Trophoblast cell (in vitro differentiated cells and primary cell): ENCODE measurements at regions not wholly inside any gene's neighbourhood (a gene's known extent, or its start where the extent isn't known, plus 50 kb on each side); places are given as distances from the start of the nearest gene placed in this dataset.

Experiments used
- DNase-seq, 2 donors: peaks; one replicate each; pipeline ENCODE4 v3.0.0-alpha.2; 2016
- H2AFZ ChIP-seq: 2 replicates; pipeline ENCODE4 v1.6.1; 2013; ENCODE audit warnings: low read length, moderate library complexity, mild to moderate bottlenecking; ENCODE audit not compliant: insufficient read depth, poor library complexity
- H2AK5ac ChIP-seq: 2 replicates; pipeline ENCODE4 v1.6.1; 2013; ENCODE audit warnings: mild to moderate bottlenecking, low read length
- H2BK120ac ChIP-seq: 2 replicates; pipeline ENCODE4 v1.6.1; 2013; ENCODE audit warnings: low read length, mild to moderate bottlenecking, moderate library complexity; ENCODE audit not compliant: insufficient read depth, poor library complexity
- H2BK12ac ChIP-seq: 2 replicates; pipeline ENCODE4 v1.6.1; 2013; ENCODE audit warnings: mild to moderate bottlenecking, low read length, moderate library complexity
- H2BK5ac ChIP-seq: 2 replicates; pipeline ENCODE4 v1.6.1; 2013; ENCODE audit warnings: low read length, low read depth, moderate library complexity, mild to moderate bottlenecking; ENCODE audit not compliant: poor library complexity
- H3K14ac ChIP-seq: 2 replicates; pipeline ENCODE4 v1.6.1; 2013; ENCODE audit warnings: mild to moderate bottlenecking, low read length
- H3K18ac ChIP-seq: 2 replicates; pipeline ENCODE4 v1.6.1; 2013; ENCODE audit warnings: mild to moderate bottlenecking, low read length
- H3K23ac ChIP-seq: 2 replicates; pipeline ENCODE4 v1.6.1; 2013; ENCODE audit warnings: low read length
- H3K27ac ChIP-seq: 2 replicates; pipeline ENCODE4 v1.5.1; 2013; ENCODE audit warnings: low read depth, mild to moderate bottlenecking, inconsistent platforms, low read length, moderate library complexity
- H3K27me3 ChIP-seq: 2 replicates; pipeline ENCODE4 v1.6.1; 2013; ENCODE audit warnings: inconsistent platforms, mild to moderate bottlenecking, low read length, moderate library complexity; ENCODE audit not compliant: insufficient read depth
- H3K36me3 ChIP-seq, 2 experiments: 1 replicate in 1 of 2; 2 replicates in 1 of 2; pipeline ENCODE4 v1.6.1; 2013; ENCODE audit warnings: low read length in 2 of 2, mild to moderate bottlenecking in 2 of 2, moderate library complexity in 1 of 2; ENCODE audit not compliant: insufficient read depth in 2 of 2, control insufficient read depth in 1 of 2
- H3K4ac ChIP-seq: 2 replicates; pipeline ENCODE4 v1.6.1; 2013; ENCODE audit warnings: low read depth, mild to moderate bottlenecking, low read length, moderate library complexity
- H3K4me1 ChIP-seq, 2 experiments: 1 replicate in 1 of 2; 2 replicates in 1 of 2; pipeline ENCODE4 v1.6.1; 2013; ENCODE audit warnings: low read length in 2 of 2, mild to moderate bottlenecking in 2 of 2, moderate library complexity in 1 of 2; ENCODE audit not compliant: insufficient read depth in 2 of 2, control insufficient read depth in 1 of 2
- H3K4me2 ChIP-seq: 2 replicates; pipeline ENCODE4 v1.6.1; 2013; ENCODE audit warnings: inconsistent platforms, mild to moderate bottlenecking, low read length, moderate library complexity
- H3K4me3 ChIP-seq: 2 replicates; pipeline ENCODE4 v1.5.1; 2013; ENCODE audit warnings: mild to moderate bottlenecking, low read depth, low read length, inconsistent platforms
- H3K79me1 ChIP-seq: one replicate; pipeline ENCODE4 v1.6.1; 2013; ENCODE audit warnings: low read length
- H3K79me2 ChIP-seq: 2 replicates; pipeline ENCODE4 v1.6.1; 2013; ENCODE audit warnings: low read length, mild to moderate bottlenecking; ENCODE audit not compliant: control insufficient read depth, insufficient read depth, poor library complexity
- H3K9ac ChIP-seq: 2 replicates; pipeline ENCODE4 v1.6.1; 2013; ENCODE audit warnings: mild to moderate bottlenecking, low read length
- H3K9me3 ChIP-seq: 2 replicates; pipeline ENCODE4 v1.6.1; 2013; ENCODE audit warnings: low read depth, mild to moderate bottlenecking, control low read depth, inconsistent platforms, low read length; ENCODE audit not compliant: insufficient read depth
- H4K12ac ChIP-seq: 2 replicates; pipeline ENCODE4 v1.6.1; 2013; ENCODE audit warnings: low read depth, mild to moderate bottlenecking, low read length, moderate library complexity
- H4K8ac ChIP-seq: 2 replicates; pipeline ENCODE4 v1.6.1; 2013; ENCODE audit warnings: low read depth, mild to moderate bottlenecking, low read length, moderate library complexity
- H4K91ac ChIP-seq: one replicate; pipeline ENCODE4 v1.6.1; 2013; ENCODE audit warnings: low read depth, mild to moderate bottlenecking, low read length, moderate library complexity
- WGBS: extraction: QIAGEN DNeasy Blood & Tissue Kit; methylation state at CpG from one replicate; pipeline ENCODE4 v1.1.7; 2013; ENCODE audit warnings: missing lambda C conversion rate; ENCODE audit not compliant: insufficient read length, insufficient coverage; ENCODE audit errors: extremely low coverage; 5-methylcytosine and 5-hydroxymethylcytosine counted together

- no peaks in the 10 kb centered on the region for H3K36me3 ChIP-seq
- no peak overlapping the region for H3K4ac ChIP-seq
- no peak overlapping the region for H3K14ac ChIP-seq
- peaks cover 3% of the 10 kb centered on the region for H3K9me3 ChIP-seq
- H2AK5ac ChIP-seq = no peak overlapping the region
- H3K79me1 ChIP-seq = no peaks in the 10 kb centered on the region
- peaks cover 12 to 16% of the 10 kb centered on the region in 2 experiments for H3K4me1 ChIP-seq
- H2BK12ac ChIP-seq = no peak overlapping the region
- no CpG with 5 or more reads among the region's 9 CpGs for WGBS
- no peak overlapping the region for H4K12ac ChIP-seq
- H4K8ac ChIP-seq = no peak overlapping the region
- H2AFZ ChIP-seq = no peak overlapping the region
- H3K4me2 ChIP-seq = no peak overlapping the region
- H3K27me3 ChIP-seq = no peaks in the 10 kb centered on the region
- H3K27ac ChIP-seq = no peak overlapping the region
- no peak overlapping the region for H3K23ac ChIP-seq
- no peak overlapping the region for H3K18ac ChIP-seq
- H2BK120ac ChIP-seq = no peak overlapping the region
- H4K91ac ChIP-seq = no peak overlapping the region
- no peak overlapping the region for H3K9ac ChIP-seq
- DNase-seq = no peak
- no peak overlapping the region for H3K4me3 ChIP-seq
- H2BK5ac ChIP-seq = no peak overlapping the region
- no peaks in the 10 kb centered on the region for H3K79me2 ChIP-seq
These were observed 117.2 kb upstream of the SALL3 start for GRCh38 chr18:78862395-78862794.

- H3K9me3 ChIP-seq = peaks cover 2% of the 10 kb centered on the region
- H2BK12ac ChIP-seq = no peak overlapping the region
- no peaks in the 10 kb centered on the region for H3K79me1 ChIP-seq
- H3K4me1 ChIP-seq = peaks cover 12 to 16% of the 10 kb centered on the region in 2 experiments
- no peak overlapping the region for H4K12ac ChIP-seq
- H2AK5ac ChIP-seq = no peak overlapping the region
- H4K8ac ChIP-seq = no peak overlapping the region
- no peak overlapping the region for H3K4ac ChIP-seq
- H3K36me3 ChIP-seq = no peaks in the 10 kb centered on the region
- no peak overlapping the region for H3K4me2 ChIP-seq
- H3K23ac ChIP-seq = no peak overlapping the region
- no peak for DNase-seq
- H3K79me2 ChIP-seq = no peaks in the 10 kb centered on the region
- H3K4me3 ChIP-seq = no peak overlapping the region
- no CpG with 5 or more reads among the region's 5 CpGs for WGBS
- H3K18ac ChIP-seq = no peak overlapping the region
- no peak overlapping the region for H4K91ac ChIP-seq
- H3K27ac ChIP-seq = no peak overlapping the region
- H2BK5ac ChIP-seq = no peak overlapping the region
- no peaks in the 10 kb centered on the region for H3K27me3 ChIP-seq
- H3K9ac ChIP-seq = no peak overlapping the region
- no peak overlapping the region for H3K14ac ChIP-seq
- H2AFZ ChIP-seq = no peak overlapping the region
- H2BK120ac ChIP-seq = no peak overlapping the region
These were observed 114.5 kb upstream of the SALL3 start for GRCh38 chr18:78865056-78865598.

- Histone ChIP-seq H2BK5ac (no peak overlapping the region), H3K18ac (no peak overlapping the region), H2BK120ac (no peak overlapping the region), H3K14ac (peak overlapping the region; percentile 54), H3K9ac (no peak overlapping the region), H4K91ac (no peak overlapping the region), H3K4me3 (no peak overlapping the region), H2AFZ (no peak overlapping the region), H3K27me3 (no peaks in the 10 kb centered on the region), H3K79me2 (no peaks in the 10 kb centered on the region), H3K36me3 (no peaks in the 10 kb centered on the region), H4K12ac (no peak overlapping the region), H3K27ac (no peak overlapping the region), H2BK12ac (peak overlapping the region; percentile 74), H3K4ac (no peak overlapping the region), H3K9me3 (no peaks in the 10 kb centered on the region), H3K4me2 (no peak overlapping the region), H3K4me1 (peaks cover 12 to 16% of the 10 kb centered on the region in 2 experiments), H3K23ac (no peak overlapping the region), H2AK5ac (no peak overlapping the region), H3K79me1 (no peaks in the 10 kb centered on the region), H4K8ac (no peak overlapping the region)
- no CpG with 5 or more reads among the region's 14 CpGs for WGBS
- DNase-seq = no peak
These were observed 113.8 kb upstream of the SALL3 start for GRCh38 chr18:78865771-78866310.

- no peak for DNase-seq
- no CpG with 5 or more reads among the region's 19 CpGs for WGBS
- Histone ChIP-seq H3K23ac (no peak overlapping the region), H3K4me2 (no peak overlapping the region), H3K9ac (no peak overlapping the region), H3K18ac (no peak overlapping the region), H2BK120ac (no peak overlapping the region), H4K91ac (no peak overlapping the region), H2BK5ac (no peak overlapping the region), H3K4me3 (no peak overlapping the region), H2AFZ (no peak overlapping the region), H3K9me3 (no peaks in the 10 kb centered on the region), H2BK12ac (no peak overlapping the region), H4K12ac (no peak overlapping the region), H2AK5ac (no peak overlapping the region), H3K36me3 (no peaks in the 10 kb centered on the region), H3K14ac (no peak overlapping the region), H3K4ac (no peak overlapping the region), H3K4me1 (peaks cover 12 to 16% of the 10 kb centered on the region in 2 experiments), H3K27ac (no peak overlapping the region), H3K79me1 (no peaks in the 10 kb centered on the region), H4K8ac (no peak overlapping the region), H3K27me3 (no peaks in the 10 kb centered on the region), H3K79me2 (no peaks in the 10 kb centered on the region)
These were observed 112.5 kb upstream of the SALL3 start for GRCh38 chr18:78867131-78867530.
